Vagina (tissue), 2 donors: ENCODE measurements at regions not wholly inside any gene's neighbourhood (a gene's known extent, or its start where the extent isn't known, plus 50 kb on each side); places are given as distances from the start of the nearest gene placed in this dataset.

Experiments
- DNase-seq, 2 donors: peaks; one replicate each; pipeline ENCODE4 v3.0.0-alpha.2; 2017; ENCODE audit errors: extremely low spot score in 2 of 2
- H3K27ac ChIP-seq: fragments of 200-600 bp; sonication (generic); one replicate; pipeline ENCODE4 v1.5.1; 2019
- H3K27me3 ChIP-seq: fragments of 200-600 bp; sonication (generic); one replicate; pipeline ENCODE4 v1.5.1; 2019
- H3K36me3 ChIP-seq, 2 donors: fragments of 200-600 bp; sonication (generic); one replicate each; pipeline ENCODE4 v1.5.1; 2017 to 2019
- H3K4me1 ChIP-seq: fragments of 200-600 bp; sonication (generic); one replicate; pipeline ENCODE4 v1.5.1; 2019
- H3K4me3 ChIP-seq, 2 donors: fragments of 200-600 bp; sonication (generic); 1 replicate in 1 of 2; 2 replicates in 1 of 2; pipeline ENCODE4 v1.5.1; 2016 to 2019
- H3K9me3 ChIP-seq: fragments of 200-600 bp; sonication (generic); one replicate; pipeline ENCODE4 v1.5.1; 2019
- POLR2A ChIP-seq, 2 donors: fragments of 450-650 bp; IDR thresholded peaks; one replicate each; pipeline ENCODE4 v1.6.1; 2017; ENCODE audit warnings: antibody characterized with exemption in 2 of 2, mild to moderate bottlenecking in 2 of 2, moderate library complexity in 2 of 2
- POLR2AphosphoS5 ChIP-seq, 2 donors: sonication (generic); formaldehyde crosslinking; IDR thresholded peaks; one replicate each; pipeline ENCODE4 v1.9.0; 2017; ENCODE audit warnings: antibody characterized with exemption in 2 of 2, mild to moderate bottlenecking in 2 of 2, low read depth in 1 of 2; ENCODE audit not compliant: insufficient read depth in 1 of 2
- intact Hi-C: fragments of 100-400 bp; cut with DNase I; formaldehyde crosslinking; loops from one replicate; pipeline ENCODE4 v1.15.1; 2023
- TF ChIP-seq, protein P1 (sequence below), 3 experiments: fragments of 450-650 bp in 2 of 3; fragments of 200-600 bp in 1 of 3; sonication (generic) in 1 of 3; IDR thresholded peaks; one replicate each; pipeline ENCODE4 v1.5.1; 2017 to 2019; ENCODE audit warnings: antibody characterized with exemption in 3 of 3, mild to moderate bottlenecking in 2 of 3, moderate library complexity in 2 of 3

GRCh38 chr9:75743855-75744254, 146.6 kb upstream of the PCSK5 start:
- intact Hi-C loops = no loop called here
- Histone ChIP-seq H3K36me3 (no peaks in the 10 kb centered on the region), H3K27me3 (no peaks in the 10 kb centered on the region), H3K9me3 (no peaks in the 10 kb centered on the region), H3K27ac (no peak overlapping the region), H3K4me3 (no peak overlapping the region), H3K4me1 (no peaks in the 10 kb centered on the region)
- DNase-seq = no peak
- TF ChIP-seq, protein P1, sequence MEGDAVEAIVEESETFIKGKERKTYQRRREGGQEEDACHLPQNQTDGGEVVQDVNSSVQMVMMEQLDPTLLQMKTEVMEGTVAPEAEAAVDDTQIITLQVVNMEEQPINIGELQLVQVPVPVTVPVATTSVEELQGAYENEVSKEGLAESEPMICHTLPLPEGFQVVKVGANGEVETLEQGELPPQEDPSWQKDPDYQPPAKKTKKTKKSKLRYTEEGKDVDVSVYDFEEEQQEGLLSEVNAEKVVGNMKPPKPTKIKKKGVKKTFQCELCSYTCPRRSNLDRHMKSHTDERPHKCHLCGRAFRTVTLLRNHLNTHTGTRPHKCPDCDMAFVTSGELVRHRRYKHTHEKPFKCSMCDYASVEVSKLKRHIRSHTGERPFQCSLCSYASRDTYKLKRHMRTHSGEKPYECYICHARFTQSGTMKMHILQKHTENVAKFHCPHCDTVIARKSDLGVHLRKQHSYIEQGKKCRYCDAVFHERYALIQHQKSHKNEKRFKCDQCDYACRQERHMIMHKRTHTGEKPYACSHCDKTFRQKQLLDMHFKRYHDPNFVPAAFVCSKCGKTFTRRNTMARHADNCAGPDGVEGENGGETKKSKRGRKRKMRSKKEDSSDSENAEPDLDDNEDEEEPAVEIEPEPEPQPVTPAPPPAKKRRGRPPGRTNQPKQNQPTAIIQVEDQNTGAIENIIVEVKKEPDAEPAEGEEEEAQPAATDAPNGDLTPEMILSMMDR (IDR thresholded peaks at IDR 0.05) = no peak
- TF ChIP-seq POLR2AphosphoS5 (IDR thresholded peaks at IDR 0.05; ENCODE audit: insufficient read depth in 1 of 2, low read depth in 1 of 2) = no peak
- no peak for TF ChIP-seq POLR2A (IDR thresholded peaks at IDR 0.05)

DNA sequence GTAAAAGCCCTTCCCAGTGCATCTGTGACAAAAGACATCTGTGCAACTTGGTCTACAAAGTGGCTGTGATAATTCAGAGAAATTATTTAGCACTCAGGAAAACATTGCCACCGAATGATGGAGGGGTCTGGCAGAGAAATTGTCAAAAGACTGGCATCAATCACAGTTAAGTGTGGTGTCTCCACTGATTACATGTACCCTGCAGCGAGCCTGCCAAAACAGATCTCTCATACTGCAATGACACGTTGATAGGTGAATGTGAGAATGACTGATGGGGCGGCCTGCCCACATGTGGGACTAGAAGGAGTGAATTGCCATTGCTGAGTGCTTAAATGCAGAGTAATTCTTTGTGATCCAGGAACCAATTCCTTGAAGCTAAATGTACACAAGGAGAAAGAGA, 136.4 kb upstream of the PCSK5 start:
- intact Hi-C loops = no loop called here
- no peak overlapping the region for H3K27ac ChIP-seq
- no peaks in the 10 kb centered on the region for H3K9me3 ChIP-seq
- DNase-seq = no peak
- no peak for TF ChIP-seq POLR2A (IDR thresholded peaks at IDR 0.05)
- no peak for TF ChIP-seq POLR2AphosphoS5 (IDR thresholded peaks at IDR 0.05; ENCODE audit: insufficient read depth in 1 of 2, low read depth in 1 of 2)
- TF ChIP-seq, protein P1 (IDR thresholded peaks at IDR 0.05) = no peak
- no peaks in the 10 kb centered on the region for H3K36me3 ChIP-seq
- H3K27me3 ChIP-seq = no peaks in the 10 kb centered on the region
- H3K4me1 ChIP-seq = no peaks in the 10 kb centered on the region
- H3K4me3 ChIP-seq = no peak overlapping the region

GRCh38 chr9:75775166-75775565, 115.3 kb upstream of the PCSK5 start:
- TF ChIP-seq, protein P1 (IDR thresholded peaks at IDR 0.05) = no peak
- TF ChIP-seq POLR2A (IDR thresholded peaks at IDR 0.05) (no peak), POLR2AphosphoS5 (IDR thresholded peaks at IDR 0.05; ENCODE audit: insufficient read depth in 1 of 2, low read depth in 1 of 2) (no peak)
- H3K27me3 ChIP-seq = no peaks in the 10 kb centered on the region
- H3K4me1 ChIP-seq = no peaks in the 10 kb centered on the region
- H3K4me3 ChIP-seq = no peak overlapping the region
- no peak overlapping the region for H3K27ac ChIP-seq
- intact Hi-C loops = no loop called here
- no peaks in the 10 kb centered on the region for H3K36me3 ChIP-seq
- DNase-seq = no peak
- no peaks in the 10 kb centered on the region for H3K9me3 ChIP-seq

DNA sequence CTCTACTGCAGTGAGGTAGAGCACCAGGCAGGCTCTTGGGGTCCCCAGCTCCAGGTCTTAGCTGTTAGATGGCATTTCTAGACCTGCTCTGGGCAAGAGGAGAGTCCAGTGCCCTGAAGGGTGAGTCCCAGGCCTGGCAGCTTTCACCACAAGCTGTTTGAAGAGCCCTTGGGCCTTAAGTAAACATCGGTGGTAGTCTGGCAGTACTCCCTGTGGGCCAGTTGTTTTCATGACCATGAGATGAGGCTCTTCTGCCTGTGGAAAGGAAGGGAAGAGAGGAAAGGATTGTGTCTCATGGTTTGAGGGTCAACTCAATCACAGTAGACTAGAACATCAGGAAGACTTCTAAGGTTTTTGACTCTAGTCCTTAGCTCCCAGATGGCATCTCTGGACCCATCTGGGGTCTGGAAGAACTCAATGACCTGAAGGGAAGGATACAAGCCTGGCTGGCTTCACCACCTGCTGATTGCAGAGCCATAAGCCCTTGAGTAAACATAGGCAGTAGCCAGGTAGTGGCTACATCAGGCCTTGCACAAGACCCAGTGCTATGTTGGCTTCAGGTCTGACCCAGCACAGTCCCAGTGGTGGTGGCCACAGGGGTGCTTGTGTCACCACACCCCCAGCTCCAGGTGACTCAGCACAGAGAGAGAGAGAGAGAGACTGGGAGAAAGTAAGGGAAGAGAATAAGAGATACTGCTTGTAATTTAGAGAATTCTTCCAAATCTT, 114.3 kb upstream of the PCSK5 start:
- DNase-seq = no peak
- Histone ChIP-seq H3K27me3 (no peaks in the 10 kb centered on the region), H3K4me1 (no peaks in the 10 kb centered on the region), H3K4me3 (no peak overlapping the region), H3K9me3 (no peaks in the 10 kb centered on the region), H3K27ac (no peak overlapping the region), H3K36me3 (no peaks in the 10 kb centered on the region)
- TF ChIP-seq, protein P1 (IDR thresholded peaks at IDR 0.05) = no peak
- TF ChIP-seq POLR2A (IDR thresholded peaks at IDR 0.05) (no peak), POLR2AphosphoS5 (IDR thresholded peaks at IDR 0.05; ENCODE audit: insufficient read depth in 1 of 2, low read depth in 1 of 2) (no peak)
- intact Hi-C loops = no loop called here

DNA sequence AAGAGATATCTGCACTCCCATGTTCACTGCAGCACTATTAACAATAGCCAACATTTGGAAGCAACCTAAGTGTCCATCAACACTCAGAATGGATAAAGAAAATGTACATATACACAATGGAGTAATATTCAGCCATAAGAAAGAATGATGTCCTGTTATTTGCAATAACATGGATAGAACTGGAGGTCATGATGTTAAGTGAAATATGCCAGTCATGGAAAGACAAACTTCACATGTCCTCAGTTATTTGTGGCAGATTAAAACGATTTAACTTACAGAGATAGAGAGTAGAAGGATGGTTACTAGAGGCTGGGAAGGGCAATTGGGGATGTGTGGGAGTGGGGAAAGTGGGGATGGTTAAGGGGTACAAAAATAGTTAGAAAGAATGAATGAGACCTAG, 110.3 kb upstream of the PCSK5 start:
- intact Hi-C loops = no loop called here
- no peaks in the 10 kb centered on the region for H3K36me3 ChIP-seq
- no peaks in the 10 kb centered on the region for H3K4me1 ChIP-seq
- H3K27me3 ChIP-seq = no peaks in the 10 kb centered on the region
- no peak overlapping the region for H3K27ac ChIP-seq
- TF ChIP-seq POLR2AphosphoS5 (IDR thresholded peaks at IDR 0.05; ENCODE audit: insufficient read depth in 1 of 2, low read depth in 1 of 2) (no peak), POLR2A (IDR thresholded peaks at IDR 0.05) (no peak)
- TF ChIP-seq, protein P1 (IDR thresholded peaks at IDR 0.05) = no peak
- H3K4me3 ChIP-seq = no peak overlapping the region
- no peaks in the 10 kb centered on the region for H3K9me3 ChIP-seq
- DNase-seq = no peak
